SU-DHL-6 (cell line): ENCODE measurements at regions not wholly inside any gene's neighbourhood (a gene's known extent, or its start where the extent isn't known, plus 50 kb on each side); places are given as distances from the start of the nearest gene placed in this dataset.

Experiments
- H2AFZ ChIP-seq: fragments of 200-600 bp; sonication (generic); 2 replicates; pipeline ENCODE4 v1.6.1; 2014; ENCODE audit warnings: low read depth, mild to moderate bottlenecking, moderate library complexity, mixed read lengths, antibody characterized with exemption, low read length; ENCODE audit not compliant: severe bottlenecking
- H3F3A ChIP-seq: fragments of 200-600 bp; shearing (Covaris generic); 2 replicates; pipeline ENCODE4 v1.6.0; 2016; ENCODE audit warnings: antibody characterized with exemption, mild to moderate bottlenecking; ENCODE audit not compliant: insufficient read depth
- H3K27ac ChIP-seq: fragments of 200-600 bp; sonication (generic); 2 replicates; pipeline ENCODE4 v1.5.1; 2016; ENCODE audit warnings: low read depth, mild to moderate bottlenecking, low read length, moderate library complexity, mixed read lengths
- H3K27me3 ChIP-seq: fragments of 200-600 bp; sonication (generic), shearing (Covaris generic); 2 replicates; pipeline ENCODE4 v1.6.0; 2014; ENCODE audit warnings: mild to moderate bottlenecking, low read length
- H3K36me3 ChIP-seq: fragments of 200-600 bp; sonication (generic); 2 replicates; pipeline ENCODE4 v1.6.1; 2014; ENCODE audit warnings: mild to moderate bottlenecking, low read length, mixed read lengths
- H3K4me2 ChIP-seq: fragments of 300-600, 200-600 bp; shearing (Covaris generic), sonication (generic); 2 replicates; pipeline ENCODE4 v1.6.0; 2014; ENCODE audit warnings: low read length, low read depth, mild to moderate bottlenecking; ENCODE audit not compliant: poor library complexity, severe bottlenecking
- H3K4me3 ChIP-seq: fragments of 200-600 bp; sonication (generic); 2 replicates; pipeline ENCODE4 v1.5.1; 2014; ENCODE audit warnings: antibody characterized with exemption, low read length, mild to moderate bottlenecking, mixed read lengths; ENCODE audit not compliant: insufficient read depth, poor library complexity, severe bottlenecking
- H3K79me2 ChIP-seq: fragments of 200-600 bp; sonication (generic); 2 replicates; pipeline ENCODE4 v1.6.1; 2014; ENCODE audit warnings: mild to moderate bottlenecking, low read length, moderate library complexity; ENCODE audit not compliant: insufficient read depth
- H3K9ac ChIP-seq: fragments of 200-600 bp; sonication (generic); 2 replicates; pipeline ENCODE4 v1.7.0; 2014; ENCODE audit warnings: mild to moderate bottlenecking, low read length
- H3K9me2 ChIP-seq: fragments of 200-600 bp; sonication (generic); replicated peaks from 2 replicates; pipeline ENCODE4 v1.6.1; 2014; ENCODE audit warnings: low read length; ENCODE audit not compliant: insufficient read depth
- H3K9me3 ChIP-seq: fragments of 200-600 bp; sonication (generic); 2 replicates; pipeline ENCODE4 v1.6.1; 2014; ENCODE audit warnings: low read length, mixed read lengths; ENCODE audit not compliant: insufficient read depth
- H4K20me1 ChIP-seq: fragments of 200-600 bp; sonication (generic); 2 replicates; pipeline ENCODE4 v1.6.1; 2014; ENCODE audit warnings: low read depth, mild to moderate bottlenecking, antibody characterized with exemption, low read length, moderate library complexity, mixed read lengths
- CTCF ChIP-seq: fragments of 200-600 bp; sonication (generic); IDR thresholded peaks from one replicate; pipeline ENCODE4 v1.5.1; 2017; ENCODE audit warnings: antibody characterized with exemption, mild to moderate bottlenecking, low read length, moderate library complexity; ENCODE audit not compliant: insufficient read depth, poor library complexity, severe bottlenecking
- EZH2phosphoT487 ChIP-seq: fragments of 200-600 bp; sonication (generic), shearing (Covaris generic); conservative IDR thresholded peaks from 2 replicates; pipeline ENCODE4 v1.6.1; 2018; ENCODE audit warnings: mild to moderate bottlenecking, antibody characterized with exemption, low read length, moderate library complexity, mixed read lengths

DNA sequence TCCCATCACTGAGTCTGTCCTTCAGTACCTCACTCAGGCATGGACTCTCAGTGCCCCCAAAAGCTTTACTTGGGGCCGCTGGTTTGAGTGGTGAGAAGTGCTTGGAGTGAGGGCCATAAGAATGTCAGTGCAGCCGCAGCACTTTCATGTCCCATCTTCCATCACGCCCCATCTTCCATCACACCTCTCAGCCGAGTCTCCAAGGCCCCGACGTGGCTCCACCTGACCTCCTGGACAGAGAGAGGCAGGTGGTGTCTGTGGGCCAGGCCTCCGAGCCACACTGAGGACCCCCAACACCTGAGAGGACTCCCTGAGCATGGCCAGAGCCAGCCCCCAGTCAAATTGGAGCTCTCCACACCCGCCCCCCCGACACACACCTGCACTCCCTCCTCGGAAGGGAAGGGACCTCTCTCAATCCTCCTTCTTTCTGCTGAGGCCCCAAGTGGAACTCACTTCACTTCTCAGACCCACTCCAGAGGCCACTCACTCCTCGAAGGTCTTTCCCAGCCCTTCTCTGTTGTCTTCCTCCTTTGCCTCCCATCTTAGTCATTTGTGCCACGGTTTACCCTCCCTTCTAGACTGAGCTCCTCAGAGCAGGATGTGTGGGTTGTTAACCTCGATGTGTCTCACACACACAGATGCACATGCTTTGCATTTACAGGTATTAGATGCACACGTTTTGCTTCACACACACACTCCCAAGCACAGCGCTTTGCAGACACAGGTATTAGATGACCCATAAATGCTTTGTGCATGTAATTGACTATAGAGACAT is 65.7 kb upstream of the ATP12A start:
- H4K20me1 ChIP-seq: no peaks in the 10 kb centered on the region
- H3F3A ChIP-seq: no peaks in the 10 kb centered on the region
- no peak overlapping the region for H3K4me2 ChIP-seq
- H3K4me3 ChIP-seq: no peak overlapping the region
- H3K9me2 ChIP-seq: no peaks in the 10 kb centered on the region
- TF ChIP-seq EZH2phosphoT487 (no peak), CTCF (no peak)
- no peak overlapping the region for H3K9ac ChIP-seq
- H2AFZ ChIP-seq: no peak overlapping the region
- H3K79me2 ChIP-seq: no peaks in the 10 kb centered on the region
- H3K27ac ChIP-seq: no peak overlapping the region
- H3K36me3 ChIP-seq: no peaks in the 10 kb centered on the region
- H3K27me3 ChIP-seq: no peaks in the 10 kb centered on the region
- no peaks in the 10 kb centered on the region for H3K9me3 ChIP-seq

GRCh38 chr13:24615114-24615513 is 65.1 kb upstream of the ATP12A start:
- Histone ChIP-seq H3F3A (no peaks in the 10 kb centered on the region), H4K20me1 (no peaks in the 10 kb centered on the region), H3K36me3 (no peaks in the 10 kb centered on the region), H3K79me2 (no peaks in the 10 kb centered on the region), H3K9me3 (no peaks in the 10 kb centered on the region), H3K9me2 (no peaks in the 10 kb centered on the region), H3K27ac (no peak overlapping the region), H3K4me2 (no peak overlapping the region), H3K4me3 (no peak overlapping the region), H3K9ac (no peak overlapping the region), H3K27me3 (no peaks in the 10 kb centered on the region), H2AFZ (no peak overlapping the region)
- TF ChIP-seq CTCF (no peak), EZH2phosphoT487 (no peak)

- no peak overlapping the region for H3K27ac ChIP-seq
- H4K20me1 ChIP-seq: no peaks in the 10 kb centered on the region
- no peaks in the 10 kb centered on the region for H3K9me3 ChIP-seq
- H3K9ac ChIP-seq: no peak overlapping the region
- no peak overlapping the region for H3K4me2 ChIP-seq
- no peaks in the 10 kb centered on the region for H3F3A ChIP-seq
- H3K36me3 ChIP-seq: no peaks in the 10 kb centered on the region
- no peak overlapping the region for H2AFZ ChIP-seq
- no peaks in the 10 kb centered on the region for H3K79me2 ChIP-seq
- no peaks in the 10 kb centered on the region for H3K9me2 ChIP-seq
- no peaks in the 10 kb centered on the region for H3K27me3 ChIP-seq
- no peak overlapping the region for H3K4me3 ChIP-seq
- TF ChIP-seq CTCF (no peak), EZH2phosphoT487 (no peak)
Measured at GRCh38 chr13:24615911-24616472, 64.2 kb upstream of the ATP12A start.
